ENCODE measurements at regions not wholly inside any gene's neighbourhood (a gene's known extent, or its start where the extent isn't known, plus 50 kb on each side); places are given as distances from the start of the nearest gene placed in this dataset.

DNA sequence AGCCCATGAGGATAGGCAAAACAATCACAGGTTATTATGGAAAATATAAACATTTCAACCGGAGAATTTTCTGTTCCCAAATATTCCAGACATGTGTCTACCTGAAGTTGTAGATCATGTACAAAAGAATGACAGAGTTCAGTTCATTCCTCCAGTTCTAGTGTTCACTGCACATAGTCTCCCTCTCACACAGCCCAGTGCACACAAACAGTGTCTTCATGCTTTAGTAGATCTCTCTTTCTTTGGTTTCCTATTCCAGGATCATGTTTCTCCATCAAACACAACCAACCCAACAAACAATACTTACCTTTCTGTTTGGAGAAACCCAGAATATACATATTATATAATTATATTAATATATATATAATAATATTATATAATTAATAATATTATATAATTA is 671.9 kb downstream of the TRIML1 start:
- H3K4me3 ChIP-seq (ENCODE audit: low read depth, low read length): no peak overlapping the region

DNA sequence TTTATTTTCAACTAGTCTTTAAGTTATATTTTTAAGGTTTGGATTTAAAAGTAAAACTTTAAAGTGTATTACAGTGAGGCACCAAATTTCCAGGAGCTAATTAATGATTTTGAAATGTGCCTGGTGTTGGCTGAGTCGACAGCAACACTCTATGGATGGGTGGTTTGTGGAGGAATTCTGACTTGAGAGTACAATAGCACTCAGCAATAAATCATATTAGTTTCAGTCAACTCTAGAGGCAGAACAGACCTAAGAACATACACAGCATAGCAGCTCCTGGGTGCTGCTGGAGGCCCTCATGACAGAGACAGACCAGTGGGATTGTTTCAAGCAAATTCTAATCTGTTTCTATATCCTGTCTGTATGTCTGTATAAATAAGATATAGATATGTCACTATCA is 673.4 kb downstream of the TRIML1 start:
- no peak overlapping the region for H3K4me3 ChIP-seq (ENCODE audit: low read depth, low read length)

DNA sequence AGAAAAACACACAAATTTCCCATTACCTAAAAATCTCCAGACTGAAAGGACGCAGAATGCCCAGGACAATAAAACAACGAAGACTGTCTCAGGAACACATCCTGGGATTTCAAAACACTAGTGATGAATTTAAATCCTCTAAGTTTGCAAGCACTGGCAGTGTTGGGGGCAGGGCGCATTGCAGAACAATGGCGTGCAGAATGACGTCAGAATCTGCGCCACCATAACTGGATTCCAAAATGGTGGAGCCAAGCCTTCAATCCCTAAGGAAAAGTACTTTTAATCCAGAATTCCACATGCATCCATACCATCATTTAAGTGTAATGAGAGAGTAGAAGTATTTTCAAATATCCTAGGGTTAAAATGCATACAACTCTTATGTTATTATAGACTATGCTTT is 679.1 kb downstream of the TRIML1 start:
- no peak overlapping the region for H3K4me3 ChIP-seq (ENCODE audit: low read depth, low read length)

DNA sequence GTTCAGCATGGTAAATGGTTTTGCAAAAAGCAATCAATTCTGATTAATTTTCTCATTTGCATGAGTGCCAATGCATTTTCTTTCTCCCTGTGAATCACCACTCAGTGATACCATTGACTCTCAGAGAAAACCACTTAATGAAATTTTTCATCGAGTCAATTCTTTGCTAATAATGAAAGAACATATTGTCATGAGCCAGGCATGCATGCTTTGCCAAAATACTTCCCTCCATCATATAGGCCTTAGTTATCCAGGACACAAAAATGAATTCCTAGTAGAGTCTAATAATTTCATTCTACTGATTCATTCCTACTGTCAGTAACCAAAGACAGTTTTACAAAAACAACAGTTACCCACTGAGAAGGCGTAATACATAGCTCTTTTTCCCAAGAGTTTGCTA is 680.0 kb downstream of the TRIML1 start:
- H3K4me3 ChIP-seq (ENCODE audit: low read depth, low read length): no peak overlapping the region

DNA sequence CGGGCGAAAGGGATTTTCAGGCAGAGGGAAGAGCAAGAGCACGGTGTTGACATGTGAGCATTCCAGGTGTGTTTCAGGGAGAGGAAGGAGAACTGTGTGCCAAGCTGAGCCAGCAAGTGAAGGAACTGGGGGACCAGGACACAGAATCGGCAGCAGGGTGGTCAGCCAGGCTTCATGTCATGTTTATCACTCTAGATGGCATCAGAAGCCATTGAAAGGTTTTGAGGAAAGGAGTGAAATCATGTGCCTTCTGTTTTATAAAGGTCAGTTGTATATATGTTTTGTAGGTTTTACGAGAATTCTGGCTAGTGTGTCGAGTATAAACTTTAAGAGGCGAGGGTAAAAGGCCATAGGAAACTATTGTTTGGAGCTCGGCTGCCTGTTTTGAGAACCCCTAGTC is 682.3 kb downstream of the TRIML1 start:
- H3K4me3 ChIP-seq (ENCODE audit: low read depth, low read length): no peak overlapping the region

DNA sequence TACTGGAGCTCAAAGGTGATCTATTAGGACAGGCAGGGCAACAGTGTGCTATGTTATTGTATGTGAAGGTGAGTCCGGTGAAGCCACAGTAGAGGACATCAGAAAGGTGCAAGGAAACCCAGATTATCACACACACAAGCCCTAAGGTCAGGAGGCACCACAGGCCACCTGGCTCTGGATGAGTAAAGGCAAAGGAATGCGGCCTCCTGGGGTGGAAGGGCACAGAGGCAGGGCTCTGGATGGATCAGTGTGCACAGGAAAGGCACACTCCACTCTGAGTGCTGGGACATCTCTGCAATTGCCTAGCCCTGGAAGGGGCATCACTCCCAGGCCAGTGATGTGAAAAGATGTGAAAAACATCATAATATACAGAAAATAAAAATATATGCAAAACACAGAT is 683.5 kb downstream of the TRIML1 start:
- H3K4me3 ChIP-seq (ENCODE audit: low read depth, low read length): no peak overlapping the region

DNA sequence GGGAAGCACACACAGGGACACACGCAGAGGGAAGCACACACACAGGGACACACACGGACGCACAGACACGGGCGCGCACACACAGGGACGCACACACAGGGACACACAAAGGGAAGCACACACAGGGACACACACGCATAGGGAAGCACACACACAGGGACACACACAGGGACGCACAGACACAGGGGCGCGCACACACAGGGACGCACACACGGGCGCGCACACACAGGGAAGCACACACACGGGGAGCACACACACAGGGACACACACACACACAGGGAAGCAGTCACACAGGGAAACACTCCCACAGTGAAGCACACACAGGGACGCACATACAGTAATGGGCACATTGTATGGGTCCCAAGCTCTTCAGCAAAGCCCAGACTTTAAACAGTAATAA is 685.3 kb downstream of the TRIML1 start:
- H3K4me3 ChIP-seq (ENCODE audit: low read depth, low read length): no peak overlapping the region

DNA sequence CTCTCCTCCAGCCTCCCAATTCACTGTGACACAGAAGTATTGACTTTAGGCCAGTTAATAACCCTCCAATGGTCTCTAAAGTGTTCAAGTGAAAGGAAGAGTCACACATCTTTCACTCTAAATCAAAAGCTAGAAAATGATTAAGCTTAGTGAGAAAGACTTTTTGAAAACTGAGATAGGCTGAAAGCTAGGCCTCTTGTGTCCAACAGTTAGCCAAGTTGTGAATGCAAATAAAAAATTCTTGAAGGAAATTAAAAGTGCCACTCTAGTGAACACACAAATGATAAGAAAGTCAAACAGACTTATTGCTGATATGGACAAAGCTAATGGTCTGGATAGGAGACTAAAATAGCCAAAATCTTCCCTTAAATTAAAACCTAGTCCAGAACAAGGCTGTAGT is 687.2 kb downstream of the TRIML1 start:
- H3K4me3 ChIP-seq (ENCODE audit: low read depth, low read length): no peak overlapping the region

DNA sequence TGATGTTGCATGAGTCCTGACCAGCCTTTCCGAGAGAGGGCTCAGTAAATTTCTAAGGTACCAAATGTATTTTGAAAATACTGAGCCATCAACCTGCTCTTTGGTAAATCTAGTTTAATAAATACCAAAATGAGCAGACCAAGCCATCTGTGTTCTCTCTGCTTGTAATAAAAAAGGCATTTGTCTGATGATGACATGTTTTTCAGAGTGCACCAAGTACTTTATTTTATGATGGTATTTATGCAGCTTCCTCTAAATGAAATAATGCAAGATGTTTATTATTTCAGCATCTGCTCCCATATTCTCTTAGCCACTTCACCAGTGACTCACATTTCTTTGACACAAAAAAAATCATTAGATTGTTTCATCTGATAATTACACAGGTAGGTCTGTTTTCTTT is 700.5 kb downstream of the TRIML1 start:
- no peak overlapping the region for H3K4me3 ChIP-seq (ENCODE audit: low read depth, low read length)

DNA sequence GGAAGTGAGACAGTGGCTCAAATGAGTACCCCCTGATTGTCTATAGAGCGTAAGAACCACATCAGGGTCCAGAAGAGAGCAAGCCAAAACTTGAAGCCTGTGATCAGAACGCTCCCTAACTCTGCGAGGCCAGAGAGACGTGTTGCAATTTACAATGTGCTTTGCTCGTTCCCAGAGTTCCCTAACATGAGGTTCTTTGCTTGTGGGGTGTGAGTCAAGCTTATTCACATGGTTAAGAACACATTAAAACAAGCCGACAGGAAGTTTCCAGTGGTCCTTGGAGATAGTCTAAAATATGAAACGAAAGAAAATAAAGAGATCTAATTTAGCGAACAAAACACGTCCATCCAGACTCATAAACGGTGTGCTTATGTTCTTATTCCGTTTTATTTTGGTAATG is 702.3 kb downstream of the TRIML1 start:
- no peak overlapping the region for H3K4me3 ChIP-seq (ENCODE audit: low read depth, low read length)

DNA sequence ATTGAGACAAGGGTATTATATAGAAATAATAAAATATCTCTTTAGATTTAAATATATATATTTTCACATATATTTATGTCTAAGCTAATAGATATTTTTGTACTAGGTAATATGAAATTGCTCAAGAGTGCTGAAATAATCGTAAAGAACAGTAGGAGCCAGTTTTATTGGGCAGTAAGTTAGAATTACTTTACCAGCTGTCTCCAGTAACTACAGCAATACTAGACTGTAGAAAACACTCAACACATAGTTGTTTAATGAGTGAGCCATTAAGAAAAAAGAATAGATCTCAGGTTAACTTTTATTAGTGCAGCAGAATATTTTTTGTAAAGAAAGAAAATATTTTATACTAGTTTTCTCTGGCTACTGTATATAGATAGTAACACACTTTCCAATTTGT is 715.2 kb downstream of the TRIML1 start:
- no peak overlapping the region for H3K4me3 ChIP-seq (ENCODE audit: low read depth, low read length)

DNA sequence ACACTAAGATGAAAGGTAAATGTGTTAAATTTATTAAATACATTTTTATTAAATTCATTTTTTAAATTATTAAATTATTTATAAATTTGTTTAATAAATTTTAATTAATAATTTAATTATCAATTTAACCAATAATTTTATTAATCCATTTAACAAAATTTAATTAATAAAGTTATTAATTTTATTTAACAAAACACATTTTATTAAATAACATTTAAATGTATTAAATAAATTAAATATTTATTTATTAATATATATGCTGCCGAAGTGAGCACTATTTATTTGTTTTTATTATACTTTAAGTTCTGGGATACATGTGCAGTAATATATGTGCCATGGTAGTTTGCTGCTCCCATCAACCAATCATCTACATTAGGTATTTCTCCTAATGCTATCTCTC is 719.5 kb downstream of the TRIML1 start:
- H3K4me3 ChIP-seq (ENCODE audit: low read depth, low read length): no peak overlapping the region

DNA sequence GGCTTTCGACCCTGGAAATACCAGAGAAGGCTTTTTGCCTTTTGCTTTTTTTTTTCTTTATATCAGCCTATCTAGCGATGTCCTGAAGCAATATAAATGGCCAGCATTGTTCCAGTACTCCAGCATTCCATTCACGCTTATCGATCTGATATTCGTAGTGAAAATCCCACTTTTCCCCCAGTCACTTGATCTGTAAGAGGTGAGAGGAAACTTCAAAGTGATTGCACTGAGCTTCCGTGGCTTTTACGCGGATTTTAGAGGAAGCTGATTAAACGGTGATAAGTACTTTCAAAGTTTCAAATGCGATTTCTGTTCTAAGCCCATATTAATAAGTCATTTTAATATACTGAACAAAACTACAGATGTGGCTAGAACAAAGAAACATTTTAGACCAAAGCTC is 725.5 kb downstream of the TRIML1 start:
- H3K4me3 ChIP-seq (ENCODE audit: low read depth, low read length): no peak overlapping the region

DNA sequence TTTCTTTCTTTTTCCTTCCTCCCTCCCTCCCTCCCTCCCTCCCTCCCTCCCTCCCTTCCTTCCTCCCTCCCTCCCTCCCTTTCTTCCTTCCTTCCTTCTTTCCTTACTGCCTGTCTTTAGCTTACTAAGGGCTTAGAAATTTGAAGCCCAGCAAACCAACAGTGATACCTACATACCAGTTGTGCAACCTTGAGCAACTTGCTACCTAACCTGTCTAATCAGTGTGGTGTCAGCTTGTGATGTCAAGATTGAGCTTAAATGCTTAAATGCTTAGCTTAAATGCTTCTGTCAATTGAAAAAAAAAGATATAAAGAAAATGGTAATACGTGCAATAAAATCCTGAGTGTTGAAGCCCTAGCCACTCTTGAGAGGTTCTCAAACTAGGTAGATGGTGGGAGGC is 728.6 kb downstream of the TRIML1 start:
- no peak overlapping the region for H3K4me3 ChIP-seq (ENCODE audit: low read depth, low read length)

DNA sequence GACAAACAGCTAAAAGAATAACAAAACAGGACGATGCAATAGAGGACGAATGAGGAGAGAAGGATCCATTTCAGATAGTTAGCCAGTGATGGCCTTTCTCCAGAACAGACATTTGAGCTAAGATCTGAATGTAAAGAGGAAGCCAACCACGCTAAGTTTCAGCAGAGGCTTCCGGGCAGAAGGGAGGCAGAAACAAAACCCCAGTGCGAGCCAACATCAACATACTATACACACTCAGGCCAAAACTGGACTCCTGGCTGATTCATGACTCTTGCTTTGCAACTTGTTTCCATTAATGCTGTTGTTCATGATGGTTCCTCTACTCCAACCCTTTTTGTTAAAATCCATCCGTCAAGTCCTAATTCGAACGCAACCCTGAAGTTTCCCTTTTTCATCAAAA is 730.3 kb downstream of the TRIML1 start:
- H3K4me3 ChIP-seq (ENCODE audit: low read depth, low read length): no peak overlapping the region

DNA sequence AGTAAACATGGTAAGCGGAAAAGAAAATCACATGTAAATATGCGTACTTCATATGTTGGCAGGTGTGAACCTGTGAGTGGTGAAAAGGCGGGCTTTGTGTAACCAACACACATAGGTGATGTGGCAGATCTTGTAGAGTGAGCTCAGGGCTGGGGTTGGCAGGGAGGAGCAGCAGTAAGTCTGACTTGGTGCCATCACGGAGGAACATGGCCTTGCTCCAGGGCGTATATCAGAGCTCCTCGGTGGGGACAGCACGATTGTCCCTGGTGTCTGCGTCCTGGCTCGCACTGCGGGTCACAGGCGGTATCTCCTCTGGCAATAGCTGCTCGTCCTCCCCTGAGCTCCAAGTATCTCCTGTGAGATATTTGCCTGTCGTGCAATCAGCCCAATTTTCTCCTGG is 733.6 kb downstream of the TRIML1 start:
- H3K4me3 ChIP-seq (ENCODE audit: low read depth, low read length): no peak overlapping the region

DNA sequence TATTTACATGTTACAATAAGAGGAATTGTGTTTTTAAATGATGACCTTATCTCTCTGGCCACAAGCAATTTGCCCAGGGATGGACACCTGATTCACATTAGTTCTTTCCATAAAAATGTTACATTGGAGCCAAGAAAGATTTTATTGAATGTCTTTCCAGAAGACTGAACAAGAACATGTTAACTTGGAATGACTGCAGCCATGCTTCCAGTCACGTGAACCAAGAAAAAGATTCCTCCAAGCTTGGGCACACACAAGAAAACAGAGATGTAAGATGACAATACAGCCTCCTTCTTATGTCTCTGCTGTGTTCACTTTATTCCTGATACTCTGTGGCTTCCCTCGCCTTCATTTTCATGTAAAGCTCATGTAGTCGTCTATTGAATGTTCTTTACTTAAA is 737.6 kb downstream of the TRIML1 start:
- no peak overlapping the region for H3K4me3 ChIP-seq (ENCODE audit: low read depth, low read length)

DNA sequence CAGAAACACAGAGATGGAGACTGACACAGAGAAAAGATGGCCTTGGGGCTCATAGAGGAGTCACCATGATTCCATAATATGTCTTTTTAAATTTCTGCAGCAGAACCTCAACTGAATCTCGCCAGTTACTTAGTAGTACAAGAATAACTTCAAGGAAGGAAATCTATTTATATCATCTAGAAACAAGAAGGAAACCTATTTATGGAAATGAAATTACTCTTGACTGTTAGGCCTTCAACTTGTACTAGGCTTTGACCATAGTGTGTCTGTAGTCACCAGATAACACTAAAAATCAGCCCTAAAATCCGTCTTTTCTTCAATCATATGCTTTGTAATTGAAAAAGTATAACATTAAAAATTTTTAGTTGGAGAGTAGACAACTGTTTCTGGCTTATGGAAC is 740.4 kb downstream of the TRIML1 start:
- H3K4me3 ChIP-seq (ENCODE audit: low read depth, low read length): no peak overlapping the region

DNA sequence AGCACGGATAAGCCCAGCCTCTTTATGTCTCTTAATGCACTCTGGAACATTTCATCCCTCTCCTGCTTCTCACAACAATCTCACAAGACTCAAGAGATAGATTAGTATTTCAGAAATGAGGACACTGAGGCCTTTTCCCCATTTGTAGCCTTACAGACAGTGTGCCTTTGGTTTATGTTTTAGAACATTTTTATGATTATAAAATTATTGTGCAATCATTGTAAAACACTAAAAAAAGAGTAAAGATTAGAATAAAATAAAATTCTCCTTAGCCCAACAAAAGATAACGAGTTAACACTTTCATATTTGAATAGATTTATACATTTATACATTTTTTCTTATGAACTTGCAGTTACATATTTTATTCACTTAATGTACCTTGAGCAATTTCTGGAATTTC is 748.7 kb downstream of the TRIML1 start:
- no peak overlapping the region for H3K4me3 ChIP-seq (ENCODE audit: low read depth, low read length)

DNA sequence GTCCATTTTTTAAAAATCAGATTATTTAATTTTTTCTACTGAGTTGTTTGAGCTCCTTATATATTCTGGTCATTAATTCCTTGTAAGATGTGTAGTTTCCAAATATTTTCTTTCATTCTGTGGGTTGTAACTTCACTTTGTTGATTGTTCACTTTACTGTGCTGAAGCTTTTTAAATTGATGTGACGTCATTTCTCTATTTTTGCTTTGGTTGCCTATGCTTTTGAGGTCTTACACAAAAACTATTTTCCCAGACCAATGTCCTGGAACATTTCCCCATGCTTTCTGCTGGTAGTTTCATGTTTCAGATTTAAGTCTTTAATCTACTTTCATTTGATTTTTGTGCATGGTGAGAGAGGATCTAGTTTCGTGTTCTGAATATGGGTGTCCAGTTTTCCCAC is 753.6 kb downstream of the TRIML1 start:
- H3K4me3 ChIP-seq (ENCODE audit: low read depth, low read length): no peak overlapping the region

DNA sequence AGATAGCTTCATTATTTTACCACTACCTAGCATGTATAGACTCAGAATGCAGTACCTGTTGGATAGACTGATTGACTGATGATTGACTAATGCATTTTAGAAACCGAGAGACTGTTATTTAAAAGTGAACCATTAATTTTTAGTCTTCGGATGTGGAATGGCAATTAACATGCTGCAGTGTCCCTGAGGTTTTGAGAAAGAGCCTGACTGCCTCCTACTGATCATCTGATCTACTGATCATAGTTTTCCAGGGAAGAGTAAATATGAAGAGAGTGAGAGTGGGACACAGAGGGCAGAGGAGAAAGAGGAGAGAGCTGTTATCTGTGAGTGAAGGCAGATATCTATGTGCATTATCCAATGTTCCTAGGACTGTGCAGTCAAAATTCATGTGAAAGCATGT is 764.7 kb downstream of the TRIML1 start:
- H3K4me3 ChIP-seq (ENCODE audit: low read depth, low read length): no peak overlapping the region

DNA sequence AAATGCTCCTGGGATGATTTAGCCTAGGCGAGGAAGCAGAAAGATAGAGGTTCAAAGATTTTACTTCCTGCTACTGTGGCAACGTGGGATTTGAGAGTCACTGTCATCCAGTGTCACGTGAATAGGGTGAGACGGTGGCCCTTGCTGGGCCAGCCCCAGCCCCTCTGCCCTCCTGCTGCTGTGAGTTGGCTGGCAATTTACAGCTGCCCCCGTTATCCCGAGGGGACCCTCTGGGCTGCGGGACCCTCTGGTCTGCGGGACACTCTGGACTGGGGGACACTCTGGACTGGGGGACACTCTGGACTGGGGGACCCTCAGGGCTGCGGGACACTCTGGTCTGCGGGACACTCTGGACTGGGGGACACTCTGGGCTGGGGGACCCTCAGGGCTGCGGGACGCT is 765.4 kb downstream of the TRIML1 start:
- no peak overlapping the region for H3K4me3 ChIP-seq (ENCODE audit: low read depth, low read length)

DNA sequence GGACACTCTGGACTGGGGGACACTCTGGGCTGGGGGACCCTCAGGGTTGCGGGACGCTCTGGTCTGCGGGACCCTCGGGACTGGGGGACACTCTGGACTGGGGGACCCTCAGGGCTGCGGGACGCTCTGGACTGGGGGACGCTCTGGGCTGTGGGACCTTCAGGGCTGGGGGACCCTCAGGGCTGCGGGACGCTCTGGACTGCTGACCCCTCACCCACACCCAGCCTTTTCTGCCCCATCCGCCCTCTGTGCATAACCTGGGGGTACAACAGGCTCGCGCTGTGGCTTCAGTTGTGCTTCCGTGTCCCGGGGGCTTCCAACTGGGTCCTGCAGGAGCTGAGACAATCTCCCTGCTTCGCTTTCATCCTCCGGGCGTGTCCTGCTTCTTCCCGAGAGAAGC is 766.0 kb downstream of the TRIML1 start:
- H3K4me3 ChIP-seq (ENCODE audit: low read depth, low read length): no peak overlapping the region

DNA sequence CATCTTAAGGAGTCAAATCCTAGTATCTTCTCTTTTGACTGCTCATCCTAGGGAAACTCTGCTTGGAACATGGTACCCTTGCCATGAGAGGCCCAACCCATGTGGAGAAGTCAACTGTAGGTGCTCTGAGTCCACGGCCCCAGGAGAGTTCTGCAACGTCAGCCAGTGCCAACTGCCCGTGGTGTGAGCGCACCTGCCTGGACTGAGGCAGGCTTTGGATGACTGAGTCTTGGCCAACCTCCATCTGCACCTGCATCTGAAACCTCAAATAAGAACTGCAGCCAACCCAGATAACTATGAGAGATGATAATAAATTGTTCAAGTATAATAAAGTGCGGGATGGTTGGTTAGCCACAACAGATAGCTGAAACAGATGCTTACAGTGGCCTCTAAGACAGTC is 772.0 kb downstream of the TRIML1 start:
- no peak overlapping the region for H3K4me3 ChIP-seq (ENCODE audit: low read depth, low read length)

Data from iPS-11a (cell line).